NCI-H345 treated with DMSO at 0.1 percent for 48 hours (cell line): ENCODE measurements at regions not wholly inside any gene's neighbourhood (a gene's known extent, or its start where the extent isn't known, plus 50 kb on each side); places are given as distances from the start of the nearest gene placed in this dataset.

Source experiments
- DNase-seq: peaks from one replicate; lab custom pipeline; 2025; ENCODE audit not compliant: unreplicated experiment; lab: John Stamatoyannopoulos, UW

- DNase-seq: no peak
These were observed 153.8 kb upstream of the FST start for GRCh38 chr5:53326424-53327153.

- DNase-seq: no peak
These were observed 152.6 kb upstream of the FST start for GRCh38 chr5:53327811-53328334.

GRCh38 chr5:53330491-53330890, 149.9 kb upstream of the FST start:
- DNase-seq: no peak

- DNase-seq: no peak
These were observed 149.0 kb upstream of the FST start for GRCh38 chr5:53331463-53331862.

GRCh38 chr5:53333160-53333559, 147.3 kb upstream of the FST start:
- DNase-seq: no peak

- DNase-seq: no peak
These were observed 145.9 kb upstream of the FST start for GRCh38 chr5:53334431-53334941.

- DNase-seq: no peak
These were observed 145.3 kb upstream of the FST start for GRCh38 chr5:53335115-53335514.

- DNase-seq: no peak
These were observed 142.6 kb upstream of the FST start for GRCh38 chr5:53337827-53338226.

- no peak for DNase-seq
These were observed 141.5 kb upstream of the FST start for GRCh38 chr5:53338971-53339370.

- DNase-seq: no peak
These were observed 140.4 kb upstream of the FST start for GRCh38 chr5:53339962-53340540.

GRCh38 chr5:53340956-53341750, 139.3 kb upstream of the FST start:
- no peak for DNase-seq

GRCh38 chr5:53342236-53342635, 138.2 kb upstream of the FST start:
- DNase-seq: no peak

GRCh38 chr5:53343187-53343586, 137.2 kb upstream of the FST start:
- no peak for DNase-seq

GRCh38 chr5:53350368-53350767, 130.1 kb upstream of the FST start:
- no peak for DNase-seq

GRCh38 chr5:53350991-53351770, 129.2 kb upstream of the FST start:
- no peak for DNase-seq

GRCh38 chr5:53355316-53355715, 125.1 kb upstream of the FST start:
- DNase-seq: no peak

- DNase-seq: no peak
These were observed 124.5 kb upstream of the FST start for GRCh38 chr5:53355931-53356330.

- DNase-seq: no peak
These were observed 123.0 kb upstream of the FST start for GRCh38 chr5:53357439-53357838.

- no peak for DNase-seq
These were observed 121.6 kb upstream of the FST start for GRCh38 chr5:53358794-53359193.

- DNase-seq: no peak
These were observed 120.4 kb upstream of the FST start for GRCh38 chr5:53359916-53360517.

- DNase-seq: no peak
These were observed 119.6 kb upstream of the FST start for GRCh38 chr5:53360811-53361210.
